Calu3 (cell line): ENCODE measurements at regions not wholly inside any gene's neighbourhood (a gene's known extent, or its start where the extent isn't known, plus 50 kb on each side); places are given as distances from the start of the nearest gene placed in this dataset.

ENCODE experiments used
- BruUV-seq: library from RNA; stranded (reverse); fragments of 400-500 nt; replicated peaks from 2 replicates; lab custom pipeline; 2021; lab: Mats Ljungman, UMichigan
- CTCF ChIA-PET: fragments of 300-600 bp; sonication (Branson Sonifier 250); formaldehyde crosslinking; loops from one replicate; lab custom pipeline; 2022; ENCODE audit warnings: antibody characterized with exemption; lab: Charles Lee
- DNase-seq: peaks from one replicate; pipeline ENCODE4 v3.0.0; 2022
- H3K27ac Mint-ChIP-seq: one replicate; pipeline ENCODE4 v1.8.0; 2022; ENCODE audit warnings: mixed read lengths; ENCODE audit not compliant: unreplicated experiment
- H3K27me3 Mint-ChIP-seq: one replicate; pipeline ENCODE4 v1.8.0; 2022; ENCODE audit warnings: mixed read lengths; ENCODE audit not compliant: unreplicated experiment
- H3K36me3 Mint-ChIP-seq: one replicate; pipeline ENCODE4 v1.8.0; 2022; ENCODE audit warnings: mild to moderate bottlenecking, moderate library complexity, mixed read lengths; ENCODE audit not compliant: insufficient read depth, unreplicated experiment
- H3K4me1 Mint-ChIP-seq: one replicate; pipeline ENCODE4 v1.8.0; 2022; ENCODE audit warnings: mild to moderate bottlenecking, low read depth, mixed read lengths; ENCODE audit not compliant: unreplicated experiment
- H3K4me3 Mint-ChIP-seq: one replicate; pipeline ENCODE4 v1.8.0; 2022; ENCODE audit warnings: mild to moderate bottlenecking, low read depth, moderate library complexity, mixed read lengths; ENCODE audit not compliant: unreplicated experiment
- H3K9me3 Mint-ChIP-seq: one replicate; pipeline ENCODE4 v1.8.0; 2022; ENCODE audit warnings: low read depth, mixed read lengths; ENCODE audit not compliant: unreplicated experiment
- intact Hi-C: fragments of 100-400 bp; cut with micrococcal nuclease; formaldehyde crosslinking; loops from one replicate; pipeline ENCODE4 v1.10.0; 2022; ENCODE audit not compliant: unreplicated experiment
- TF ChIP-seq, protein P1 (sequence below): fragments of 200-600 bp; IDR thresholded peaks from one replicate; pipeline ENCODE4 v1.8.0; 2022; ENCODE audit warnings: antibody characterized with exemption; ENCODE audit not compliant: unreplicated experiment

DNA sequence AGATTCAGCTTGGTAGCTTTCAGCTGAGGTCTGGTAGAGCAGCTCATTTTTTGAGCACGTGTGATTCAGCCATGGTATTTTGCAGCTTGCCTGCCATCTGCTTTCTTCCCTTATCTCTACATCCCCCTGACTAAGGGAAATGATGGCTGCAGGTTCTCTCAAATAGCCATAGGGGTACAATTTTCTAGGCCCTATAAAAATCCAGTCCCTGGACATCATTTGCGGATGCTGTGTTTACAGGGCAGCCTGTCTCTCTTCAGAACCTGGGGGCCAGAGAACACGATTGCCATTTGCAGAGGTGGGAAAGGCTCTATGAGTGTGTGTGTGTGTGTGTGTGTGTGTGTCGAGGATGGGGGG lies 442.7 kb upstream of the MEIS1 start:
- intact Hi-C loops: no loop called here
- Mint-ChIP-seq H3K36me3 (no peaks in the 10 kb centered on the region), H3K27ac (no peak overlapping the region), H3K4me1 (no peaks in the 10 kb centered on the region), H3K4me3 (no peak overlapping the region), H3K27me3 (no peaks in the 10 kb centered on the region), H3K9me3 (no peaks in the 10 kb centered on the region)
- DNase-seq: no peak
- TF ChIP-seq, protein P1, sequence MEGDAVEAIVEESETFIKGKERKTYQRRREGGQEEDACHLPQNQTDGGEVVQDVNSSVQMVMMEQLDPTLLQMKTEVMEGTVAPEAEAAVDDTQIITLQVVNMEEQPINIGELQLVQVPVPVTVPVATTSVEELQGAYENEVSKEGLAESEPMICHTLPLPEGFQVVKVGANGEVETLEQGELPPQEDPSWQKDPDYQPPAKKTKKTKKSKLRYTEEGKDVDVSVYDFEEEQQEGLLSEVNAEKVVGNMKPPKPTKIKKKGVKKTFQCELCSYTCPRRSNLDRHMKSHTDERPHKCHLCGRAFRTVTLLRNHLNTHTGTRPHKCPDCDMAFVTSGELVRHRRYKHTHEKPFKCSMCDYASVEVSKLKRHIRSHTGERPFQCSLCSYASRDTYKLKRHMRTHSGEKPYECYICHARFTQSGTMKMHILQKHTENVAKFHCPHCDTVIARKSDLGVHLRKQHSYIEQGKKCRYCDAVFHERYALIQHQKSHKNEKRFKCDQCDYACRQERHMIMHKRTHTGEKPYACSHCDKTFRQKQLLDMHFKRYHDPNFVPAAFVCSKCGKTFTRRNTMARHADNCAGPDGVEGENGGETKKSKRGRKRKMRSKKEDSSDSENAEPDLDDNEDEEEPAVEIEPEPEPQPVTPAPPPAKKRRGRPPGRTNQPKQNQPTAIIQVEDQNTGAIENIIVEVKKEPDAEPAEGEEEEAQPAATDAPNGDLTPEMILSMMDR: no peak
- no TSS peak for BruUV-seq
- CTCF ChIA-PET: no interaction called here

GRCh38 chr2:65991381-65992197 lies 443.3 kb upstream of the MEIS1 start:
- no peak overlapping the region for H3K4me3 Mint-ChIP-seq
- no peak for DNase-seq

GRCh38 chr2:65985986-65986385 lies 448.9 kb upstream of the MEIS1 start:
- Mint-ChIP-seq H3K9me3 (peaks cover 5% of the 10 kb centered on the region), H3K4me3 (no peak overlapping the region), H3K36me3 (no peaks in the 10 kb centered on the region), H3K27me3 (no peaks in the 10 kb centered on the region), H3K27ac (no peak overlapping the region), H3K4me1 (no peaks in the 10 kb centered on the region)
- no TSS peak for BruUV-seq
- TF ChIP-seq, protein P1: no peak
- CTCF ChIA-PET: no interaction called here
- intact Hi-C loops: no loop called here
- DNase-seq: no peak

More at GRCh38 chr2:65991381-65992197, 443.3 kb upstream of the MEIS1 start:
- no peaks in the 10 kb centered on the region for H3K9me3 Mint-ChIP-seq
- H3K4me1 Mint-ChIP-seq: no peaks in the 10 kb centered on the region
- no peak overlapping the region for H3K27ac Mint-ChIP-seq
- CTCF ChIA-PET: no interaction called here
- no peaks in the 10 kb centered on the region for H3K27me3 Mint-ChIP-seq
- TF ChIP-seq, protein P1: no peak
- no peaks in the 10 kb centered on the region for H3K36me3 Mint-ChIP-seq
- no TSS peak for BruUV-seq
- intact Hi-C loops: no loop called here

DNA sequence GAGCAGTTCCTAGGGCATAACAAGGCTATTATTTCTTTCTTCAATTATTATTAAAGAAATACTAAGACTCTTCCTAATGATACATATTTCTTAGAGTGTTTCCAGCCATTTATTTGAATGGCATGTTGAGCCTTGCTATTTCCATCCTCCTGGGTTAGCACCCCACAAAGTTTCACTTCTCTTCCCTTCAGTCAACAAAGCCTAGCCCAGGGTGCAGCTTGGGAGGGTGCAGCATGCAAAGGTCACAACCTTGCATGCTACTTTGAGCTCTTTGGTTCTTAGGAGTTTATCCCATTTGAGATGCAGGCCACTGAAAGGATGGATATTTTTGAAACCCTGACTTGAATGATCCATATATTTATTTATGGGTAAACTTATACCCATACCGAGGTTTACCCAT lies 454.4 kb upstream of the MEIS1 start:
- no TSS peak for BruUV-seq
- TF ChIP-seq, protein P1: no peak
- Mint-ChIP-seq H3K27ac (no peak overlapping the region), H3K4me1 (no peaks in the 10 kb centered on the region), H3K27me3 (no peaks in the 10 kb centered on the region), H3K9me3 (peaks cover 5% of the 10 kb centered on the region), H3K36me3 (no peaks in the 10 kb centered on the region), H3K4me3 (no peak overlapping the region)
- DNase-seq: no peak
- CTCF ChIA-PET: no interaction called here
- intact Hi-C loops: no loop called here
